Astrocyte (in vitro differentiated cells and primary cell): ENCODE measurements at regions not wholly inside any gene's neighbourhood (a gene's known extent, or its start where the extent isn't known, plus 50 kb on each side); places are given as distances from the start of the nearest gene placed in this dataset.

Experiments
- EZH2 ChIP-seq: IDR thresholded peaks from 2 replicates; pipeline ENCODE4 v1.6.1; 2012; ENCODE audit warnings: mild to moderate bottlenecking, low read length, inconsistent platforms; ENCODE audit not compliant: insufficient read depth
- TF ChIP-seq, protein P1 (sequence below): IDR thresholded peaks from 2 replicates; pipeline ENCODE4 v1.5.1; 2011; ENCODE audit warnings: low read depth, mild to moderate bottlenecking, inconsistent platforms, low read length, moderate library complexity; ENCODE audit not compliant: insufficient read depth

DNA sequence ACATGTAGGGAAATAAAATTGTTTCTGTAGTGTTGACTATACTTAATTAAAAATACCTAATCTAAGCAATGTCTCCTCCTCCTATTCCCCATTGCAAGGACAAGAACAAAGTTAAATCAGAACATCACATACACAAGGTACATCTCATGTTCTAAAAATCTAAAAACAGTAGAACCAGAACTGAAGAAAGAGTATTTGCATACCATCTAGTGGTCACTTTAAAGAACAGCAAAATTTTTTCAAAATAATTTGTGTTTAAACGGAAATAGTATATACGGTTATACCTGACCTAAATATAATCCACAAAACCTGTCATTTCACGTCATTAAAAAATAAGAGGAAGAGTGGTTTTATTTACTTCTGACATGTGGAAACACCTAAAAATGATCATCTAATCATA, 294.3 kb upstream of the KCNH7 start:
- TF ChIP-seq, protein P1, sequence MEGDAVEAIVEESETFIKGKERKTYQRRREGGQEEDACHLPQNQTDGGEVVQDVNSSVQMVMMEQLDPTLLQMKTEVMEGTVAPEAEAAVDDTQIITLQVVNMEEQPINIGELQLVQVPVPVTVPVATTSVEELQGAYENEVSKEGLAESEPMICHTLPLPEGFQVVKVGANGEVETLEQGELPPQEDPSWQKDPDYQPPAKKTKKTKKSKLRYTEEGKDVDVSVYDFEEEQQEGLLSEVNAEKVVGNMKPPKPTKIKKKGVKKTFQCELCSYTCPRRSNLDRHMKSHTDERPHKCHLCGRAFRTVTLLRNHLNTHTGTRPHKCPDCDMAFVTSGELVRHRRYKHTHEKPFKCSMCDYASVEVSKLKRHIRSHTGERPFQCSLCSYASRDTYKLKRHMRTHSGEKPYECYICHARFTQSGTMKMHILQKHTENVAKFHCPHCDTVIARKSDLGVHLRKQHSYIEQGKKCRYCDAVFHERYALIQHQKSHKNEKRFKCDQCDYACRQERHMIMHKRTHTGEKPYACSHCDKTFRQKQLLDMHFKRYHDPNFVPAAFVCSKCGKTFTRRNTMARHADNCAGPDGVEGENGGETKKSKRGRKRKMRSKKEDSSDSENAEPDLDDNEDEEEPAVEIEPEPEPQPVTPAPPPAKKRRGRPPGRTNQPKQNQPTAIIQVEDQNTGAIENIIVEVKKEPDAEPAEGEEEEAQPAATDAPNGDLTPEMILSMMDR, result peak; percentile 53
- TF ChIP-seq EZH2, result no peak
